ENCODE measurements at regions not wholly inside any gene's neighbourhood (a gene's known extent, or its start where the extent isn't known, plus 50 kb on each side); places are given as distances from the start of the nearest gene placed in this dataset.

DNA sequence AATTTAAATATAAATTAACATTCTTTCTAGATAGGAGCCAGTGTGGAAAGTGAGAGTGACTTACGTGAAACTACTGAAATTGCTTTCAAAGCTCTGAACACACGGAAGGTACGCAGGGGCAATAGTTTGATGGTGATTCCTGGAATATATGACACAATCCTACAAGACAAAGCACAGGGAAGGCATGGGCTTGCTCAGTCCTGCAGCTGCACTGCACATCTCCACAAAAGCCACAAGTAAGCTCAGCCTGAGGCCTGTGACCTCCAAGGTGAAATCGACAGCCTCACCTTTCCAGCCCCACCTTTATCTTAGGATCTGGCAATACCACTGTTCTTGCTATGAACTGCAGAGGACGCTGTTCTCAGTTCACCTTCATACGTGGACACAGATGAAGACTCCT is 109.3 kb upstream of the SCN10A start:
- H3K4me3 ChIP-seq (ENCODE audit: low read depth, low read length), result no peak overlapping the region
- TF ChIP-seq, protein P1, sequence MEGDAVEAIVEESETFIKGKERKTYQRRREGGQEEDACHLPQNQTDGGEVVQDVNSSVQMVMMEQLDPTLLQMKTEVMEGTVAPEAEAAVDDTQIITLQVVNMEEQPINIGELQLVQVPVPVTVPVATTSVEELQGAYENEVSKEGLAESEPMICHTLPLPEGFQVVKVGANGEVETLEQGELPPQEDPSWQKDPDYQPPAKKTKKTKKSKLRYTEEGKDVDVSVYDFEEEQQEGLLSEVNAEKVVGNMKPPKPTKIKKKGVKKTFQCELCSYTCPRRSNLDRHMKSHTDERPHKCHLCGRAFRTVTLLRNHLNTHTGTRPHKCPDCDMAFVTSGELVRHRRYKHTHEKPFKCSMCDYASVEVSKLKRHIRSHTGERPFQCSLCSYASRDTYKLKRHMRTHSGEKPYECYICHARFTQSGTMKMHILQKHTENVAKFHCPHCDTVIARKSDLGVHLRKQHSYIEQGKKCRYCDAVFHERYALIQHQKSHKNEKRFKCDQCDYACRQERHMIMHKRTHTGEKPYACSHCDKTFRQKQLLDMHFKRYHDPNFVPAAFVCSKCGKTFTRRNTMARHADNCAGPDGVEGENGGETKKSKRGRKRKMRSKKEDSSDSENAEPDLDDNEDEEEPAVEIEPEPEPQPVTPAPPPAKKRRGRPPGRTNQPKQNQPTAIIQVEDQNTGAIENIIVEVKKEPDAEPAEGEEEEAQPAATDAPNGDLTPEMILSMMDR (IDR thresholded peaks at IDR 0.05; ENCODE audit: control insufficient read depth, extremely low read depth, insufficient read depth), result no peak
- no peak for DNase-seq (ENCODE audit: low read depth)

DNA sequence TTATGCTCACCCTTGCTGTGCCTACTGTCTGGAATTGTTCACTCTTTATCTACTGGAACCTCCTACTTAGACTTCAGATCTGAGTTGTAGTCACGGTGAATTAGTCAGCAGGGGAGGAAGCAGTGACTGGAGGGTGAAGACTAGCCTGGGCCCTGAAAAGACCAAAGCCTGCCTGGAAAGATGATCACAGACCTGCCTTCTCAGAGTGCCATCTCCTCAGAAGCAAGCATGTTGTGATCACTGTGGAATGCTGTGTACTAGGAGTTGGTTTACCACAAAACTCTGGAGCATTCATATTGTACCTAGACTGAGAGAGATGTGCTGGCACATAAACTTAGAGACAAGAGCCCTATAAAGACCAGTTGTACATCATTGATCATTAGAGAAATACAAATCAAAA is 100.7 kb upstream of the SCN10A start:
- TF ChIP-seq, protein P1 (IDR thresholded peaks at IDR 0.05; ENCODE audit: control insufficient read depth, extremely low read depth, insufficient read depth), result no peak
- H3K4me3 ChIP-seq (ENCODE audit: low read depth, low read length), result no peak overlapping the region
- DNase-seq (ENCODE audit: low read depth), result no peak

DNA sequence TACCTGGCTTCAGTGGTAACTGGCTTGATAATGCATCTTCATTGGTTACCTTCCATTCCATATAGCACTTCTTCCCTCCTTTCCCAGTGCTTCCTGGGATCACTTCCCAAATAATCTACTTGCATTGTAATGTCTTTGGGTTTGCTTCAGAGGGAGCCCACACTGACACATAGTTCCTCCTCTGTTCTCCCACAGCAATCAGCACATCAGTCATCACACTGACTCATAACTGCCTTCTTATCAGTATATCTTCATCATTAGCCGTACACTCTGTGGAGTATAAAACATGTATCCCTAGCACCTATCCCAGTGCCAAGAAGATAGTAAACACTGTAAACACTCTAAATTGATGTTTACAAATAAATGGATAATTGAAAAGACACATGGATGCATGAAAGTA is 91.4 kb upstream of the SCN10A start:
- DNase-seq (ENCODE audit: low read depth), result no peak
- no peak overlapping the region for H3K4me3 ChIP-seq (ENCODE audit: low read depth, low read length)
- TF ChIP-seq, protein P1 (IDR thresholded peaks at IDR 0.05; ENCODE audit: control insufficient read depth, extremely low read depth, insufficient read depth), result no peak

DNA sequence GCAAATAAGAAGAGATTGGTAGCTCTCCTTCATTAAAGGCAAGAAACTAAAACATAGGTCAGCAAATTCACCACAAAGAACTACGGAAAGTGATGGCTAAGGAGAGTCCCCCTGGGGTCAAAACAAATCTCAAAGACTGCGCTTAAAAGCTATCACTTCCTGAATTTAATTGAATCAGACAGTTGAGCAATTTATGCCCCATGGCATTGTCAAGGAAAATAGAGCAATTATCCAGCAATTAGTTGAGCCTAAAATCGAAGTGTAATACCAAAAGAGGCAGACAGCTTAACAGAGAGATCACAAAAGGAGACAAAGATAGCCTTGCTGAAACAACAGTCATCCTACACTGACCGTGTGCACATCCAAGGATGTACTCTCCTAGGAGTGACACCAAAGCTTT is 74.4 kb upstream of the SCN10A start:
- no peak overlapping the region for H3K4me3 ChIP-seq (ENCODE audit: low read depth, low read length)
- TF ChIP-seq, protein P1 (IDR thresholded peaks at IDR 0.05; ENCODE audit: control insufficient read depth, extremely low read depth, insufficient read depth), result no peak
- DNase-seq (ENCODE audit: low read depth), result no peak

DNA sequence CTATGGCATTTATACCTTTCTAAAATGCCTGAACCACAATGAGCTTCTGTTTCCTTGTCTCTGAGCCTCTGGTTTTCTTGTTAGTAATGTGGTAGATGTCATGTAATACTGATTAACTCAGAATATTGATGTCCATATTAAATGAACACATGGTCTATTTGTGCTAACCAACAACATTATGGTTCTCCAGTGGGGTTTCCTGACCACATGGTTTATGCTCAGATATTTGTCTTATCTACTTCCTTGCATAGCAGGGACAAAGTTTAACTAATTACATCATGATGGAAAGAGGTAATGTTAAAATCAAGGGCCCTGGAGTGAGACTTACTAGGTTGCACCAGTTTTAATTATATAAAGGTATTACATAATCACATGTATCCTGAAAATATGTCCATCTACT is 62.6 kb upstream of the SCN10A start:
- no peak for DNase-seq (ENCODE audit: low read depth)
- H3K4me3 ChIP-seq (ENCODE audit: low read depth, low read length), result no peak overlapping the region
- TF ChIP-seq, protein P1 (IDR thresholded peaks at IDR 0.05; ENCODE audit: control insufficient read depth, extremely low read depth, insufficient read depth), result no peak

All from LNCaP clone FGC (cell line).